Caco-2 (cell line): ENCODE measurements at regions not wholly inside any gene's neighbourhood (a gene's known extent, or its start where the extent isn't known, plus 50 kb on each side); places are given as distances from the start of the nearest gene placed in this dataset.

Experiments
- BruUV-seq: library from RNA; stranded (reverse); fragments of 400-500 nt; replicated peaks from 2 replicates; lab custom pipeline; 2021; lab: Mats Ljungman, UMichigan
- CTCF ChIA-PET: fragments of 300-600 bp; sonication (Branson Sonifier 250); formaldehyde crosslinking; loops from one replicate; lab custom pipeline; 2022; ENCODE audit warnings: antibody characterized with exemption; lab: Charles Lee
- POLR2A ChIA-PET: fragments of 300-600 bp; sonication (Branson Sonifier 250); formaldehyde crosslinking; loops from one replicate; lab custom pipeline; 2022; ENCODE audit warnings: antibody characterized with exemption; lab: Charles Lee
- DNase-seq, 2 experiments: peaks; one replicate each; pipeline versions ENCODE4 v3.0.0 to v3.0.0-alpha.2; 2020 to 2022
- H3K27me3 ChIP-seq: replicated peaks from 2 replicates; pipeline ENCODE4 v1.6.0; 2011; ENCODE audit warnings: low read length; ENCODE audit not compliant: control insufficient read depth, insufficient read depth
- H3K36me3 ChIP-seq: 2 replicates; pipeline ENCODE4 v1.5.1; 2011; ENCODE audit warnings: low read length; ENCODE audit not compliant: control insufficient read depth, insufficient read depth
- H3K4me1 ChIP-seq: fragments of 250-450 bp; sonication (Bioruptor Pico); 2 replicates; pipeline ENCODE4 v1.5.1; 2020; ENCODE audit warnings: mild to moderate bottlenecking
- H3K4me3 ChIP-seq: 2 replicates; pipeline ENCODE4 v1.5.1; 2011; ENCODE audit warnings: low read depth, mild to moderate bottlenecking, control low read depth, low read length
- H3K9me3 ChIP-seq: fragments of 250-450 bp; sonication (Bioruptor Pico); 2 replicates; pipeline ENCODE4 v1.5.1; 2020; ENCODE audit warnings: mild to moderate bottlenecking, moderate library complexity
- H3K27ac Mint-ChIP-seq: one replicate; pipeline ENCODE4 v1.8.0; 2022; ENCODE audit warnings: mixed read lengths; ENCODE audit not compliant: unreplicated experiment
- H3K27me3 Mint-ChIP-seq: one replicate; pipeline ENCODE4 v1.8.0; 2022; ENCODE audit warnings: mixed read lengths; ENCODE audit not compliant: insufficient read depth, unreplicated experiment
- H3K36me3 Mint-ChIP-seq: one replicate; pipeline ENCODE4 v1.8.0; 2022; ENCODE audit warnings: mild to moderate bottlenecking, mixed read lengths; ENCODE audit not compliant: insufficient read depth, unreplicated experiment
- H3K4me1 Mint-ChIP-seq: one replicate; pipeline ENCODE4 v1.8.0; 2022; ENCODE audit warnings: low read depth, mixed read lengths; ENCODE audit not compliant: unreplicated experiment
- H3K4me3 Mint-ChIP-seq: one replicate; pipeline ENCODE4 v1.8.0; 2022; ENCODE audit warnings: mild to moderate bottlenecking, moderate library complexity, mixed read lengths; ENCODE audit not compliant: unreplicated experiment
- H3K9me3 Mint-ChIP-seq: one replicate; pipeline ENCODE4 v1.8.0; 2022; ENCODE audit warnings: mixed read lengths; ENCODE audit not compliant: unreplicated experiment
- intact Hi-C: fragments of 100-400 bp; cut with micrococcal nuclease; formaldehyde crosslinking; loops from one replicate; pipeline ENCODE4 v1.10.0; 2022; ENCODE audit not compliant: unreplicated experiment
- TF ChIP-seq, protein P1 (sequence below), 2 experiments: fragments of 200-600 bp in 1 of 2; IDR thresholded peaks; 1 replicate in 1 of 2; 2 replicates in 1 of 2; pipeline versions ENCODE4 v1.5.1 to v1.8.0; 2011 to 2022; ENCODE audit warnings: antibody characterized with exemption in 1 of 2, control low read depth in 1 of 2, inconsistent platforms in 1 of 2, low read depth in 1 of 2, low read length in 1 of 2, mild to moderate bottlenecking in 1 of 2, moderate library complexity in 1 of 2; ENCODE audit not compliant: insufficient read depth in 1 of 2, severe bottlenecking in 1 of 2, unreplicated experiment in 1 of 2

DNA sequence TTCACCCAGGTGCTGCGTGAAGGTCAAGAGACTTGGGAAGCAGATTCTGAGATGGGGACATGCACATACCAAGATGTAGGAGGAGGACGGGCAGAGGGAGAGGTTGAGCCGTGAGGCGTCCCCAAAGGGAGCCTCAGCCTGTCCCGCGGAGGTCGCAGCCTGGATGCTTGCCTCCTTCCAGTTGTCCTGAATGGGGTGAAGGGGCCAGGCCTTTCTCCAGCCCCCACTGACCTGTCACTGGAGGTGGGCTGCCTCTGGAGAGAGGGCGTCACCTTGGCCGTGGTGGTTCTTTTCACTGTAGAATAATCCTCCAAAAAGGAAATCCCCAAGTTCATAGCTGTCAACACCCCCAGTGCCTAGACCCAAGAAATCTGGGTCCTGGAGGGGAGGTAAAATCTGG lies 283.0 kb upstream of the VSTM2A start:
- Histone ChIP-seq H3K4me1 (no peaks in the 10 kb centered on the region), H3K4me3 (no peak overlapping the region), H3K9me3 (no peaks in the 10 kb centered on the region), H3K36me3 (no peaks in the 10 kb centered on the region), H3K27me3 (no peaks in the 10 kb centered on the region)
- ChIA-PET CTCF (no interaction called here), POLR2A (no interaction called here)
- H3K4me3 Mint-ChIP-seq, result no peak overlapping the region
- H3K27ac Mint-ChIP-seq, result no peak overlapping the region
- intact Hi-C loops, result no loop called here
- no peak for DNase-seq
- no peaks in the 10 kb centered on the region for H3K4me1 Mint-ChIP-seq
- TF ChIP-seq, protein P1, sequence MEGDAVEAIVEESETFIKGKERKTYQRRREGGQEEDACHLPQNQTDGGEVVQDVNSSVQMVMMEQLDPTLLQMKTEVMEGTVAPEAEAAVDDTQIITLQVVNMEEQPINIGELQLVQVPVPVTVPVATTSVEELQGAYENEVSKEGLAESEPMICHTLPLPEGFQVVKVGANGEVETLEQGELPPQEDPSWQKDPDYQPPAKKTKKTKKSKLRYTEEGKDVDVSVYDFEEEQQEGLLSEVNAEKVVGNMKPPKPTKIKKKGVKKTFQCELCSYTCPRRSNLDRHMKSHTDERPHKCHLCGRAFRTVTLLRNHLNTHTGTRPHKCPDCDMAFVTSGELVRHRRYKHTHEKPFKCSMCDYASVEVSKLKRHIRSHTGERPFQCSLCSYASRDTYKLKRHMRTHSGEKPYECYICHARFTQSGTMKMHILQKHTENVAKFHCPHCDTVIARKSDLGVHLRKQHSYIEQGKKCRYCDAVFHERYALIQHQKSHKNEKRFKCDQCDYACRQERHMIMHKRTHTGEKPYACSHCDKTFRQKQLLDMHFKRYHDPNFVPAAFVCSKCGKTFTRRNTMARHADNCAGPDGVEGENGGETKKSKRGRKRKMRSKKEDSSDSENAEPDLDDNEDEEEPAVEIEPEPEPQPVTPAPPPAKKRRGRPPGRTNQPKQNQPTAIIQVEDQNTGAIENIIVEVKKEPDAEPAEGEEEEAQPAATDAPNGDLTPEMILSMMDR (IDR thresholded peaks at IDR 0.05; ENCODE audit: insufficient read depth in 1 of 2, low read depth in 1 of 2, low read length in 1 of 2, severe bottlenecking in 1 of 2, unreplicated experiment in 1 of 2), result no peak
- no peaks in the 10 kb centered on the region for H3K36me3 Mint-ChIP-seq
- no peaks in the 10 kb centered on the region for H3K9me3 Mint-ChIP-seq
- no TSS peak for BruUV-seq
- H3K27me3 Mint-ChIP-seq, result no peaks in the 10 kb centered on the region

DNA sequence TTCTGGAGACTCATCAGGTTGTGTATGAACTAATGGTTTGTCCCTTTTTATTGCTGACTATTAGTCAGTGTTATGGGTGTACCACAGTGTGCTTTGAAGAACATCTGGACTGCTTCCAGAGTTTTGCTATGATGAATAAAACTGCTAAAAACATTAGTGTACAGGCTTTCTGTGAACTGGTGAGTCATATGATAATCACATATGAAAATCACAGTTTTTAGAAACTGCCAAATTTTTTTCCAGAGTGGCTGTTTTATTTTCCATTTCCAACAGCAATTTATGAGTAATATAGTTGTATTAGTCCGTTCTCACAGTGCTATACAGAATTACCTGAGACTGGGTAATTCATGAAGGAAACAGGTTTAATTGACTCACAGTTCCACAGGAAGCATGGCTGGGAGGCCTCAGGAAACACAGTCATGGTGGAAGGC lies 281.2 kb upstream of the VSTM2A start:
- H3K4me3 ChIP-seq, result no peak overlapping the region
- Mint-ChIP-seq H3K27ac (no peak overlapping the region), H3K9me3 (no peaks in the 10 kb centered on the region), H3K27me3 (no peaks in the 10 kb centered on the region), H3K36me3 (no peaks in the 10 kb centered on the region), H3K4me1 (no peaks in the 10 kb centered on the region), H3K4me3 (no peak overlapping the region)
- H3K27me3 ChIP-seq, result no peaks in the 10 kb centered on the region
- ChIA-PET POLR2A (no interaction called here), CTCF (no interaction called here)
- DNase-seq, result no peak
- TF ChIP-seq, protein P1 (IDR thresholded peaks at IDR 0.05; ENCODE audit: insufficient read depth in 1 of 2, low read depth in 1 of 2, low read length in 1 of 2, severe bottlenecking in 1 of 2, unreplicated experiment in 1 of 2), result no peak
- H3K4me1 ChIP-seq, result no peaks in the 10 kb centered on the region
- intact Hi-C loops, result no loop called here
- BruUV-seq, result no TSS peak
- no peaks in the 10 kb centered on the region for H3K9me3 ChIP-seq
- no peaks in the 10 kb centered on the region for H3K36me3 ChIP-seq

GRCh38 chr7:54278847-54279246 lies 263.3 kb upstream of the VSTM2A start:
- no peak overlapping the region for H3K27ac Mint-ChIP-seq
- H3K4me3 Mint-ChIP-seq, result no peak overlapping the region
- no peak overlapping the region for H3K4me3 ChIP-seq
- H3K4me1 ChIP-seq, result no peaks in the 10 kb centered on the region
- no peaks in the 10 kb centered on the region for H3K36me3 Mint-ChIP-seq
- no peaks in the 10 kb centered on the region for H3K4me1 Mint-ChIP-seq
- TF ChIP-seq, protein P1 (IDR thresholded peaks at IDR 0.05; ENCODE audit: insufficient read depth in 1 of 2, low read depth in 1 of 2, low read length in 1 of 2, severe bottlenecking in 1 of 2, unreplicated experiment in 1 of 2), result no peak
- H3K36me3 ChIP-seq, result no peaks in the 10 kb centered on the region
- H3K9me3 Mint-ChIP-seq, result peaks cover 9% of the 10 kb centered on the region
- no peaks in the 10 kb centered on the region for H3K9me3 ChIP-seq
- intact Hi-C loops, result no loop called here
- DNase-seq, result no peak
- no peaks in the 10 kb centered on the region for H3K27me3 ChIP-seq
- ChIA-PET POLR2A (no interaction called here), CTCF (no interaction called here)
- peaks cover 3% of the 10 kb centered on the region for H3K27me3 Mint-ChIP-seq
- BruUV-seq, result no TSS peak
